Fibroblast of lung (primary cell): ENCODE measurements at regions not wholly inside any gene's neighbourhood (a gene's known extent, or its start where the extent isn't known, plus 50 kb on each side); places are given as distances from the start of the nearest gene placed in this dataset.

Source experiments
- DNase-seq, 2 donors: peaks; one replicate each; pipeline versions ENCODE4 v3.0.0 to v3.0.0-alpha.2; 2010; ENCODE audit warnings: low read depth in 2 of 2
- H2AFZ ChIP-seq: 2 replicates; pipeline ENCODE4 v1.5.1; 2012; ENCODE audit warnings: low read length, control low read depth, inconsistent platforms
- H3K27ac ChIP-seq: 2 replicates; pipeline ENCODE4 v1.5.1; 2011; ENCODE audit warnings: low read length, control low read depth; ENCODE audit not compliant: insufficient read depth
- H3K27me3 ChIP-seq: 2 replicates; pipeline ENCODE4 v1.5.1; 2011; ENCODE audit warnings: mild to moderate bottlenecking, low read length; ENCODE audit not compliant: control insufficient read depth, insufficient read depth
- H3K36me3 ChIP-seq: 2 replicates; pipeline ENCODE4 v1.5.1; 2011; ENCODE audit warnings: low read length; ENCODE audit not compliant: control insufficient read depth, insufficient read depth
- H3K4me1 ChIP-seq: 2 replicates; pipeline ENCODE4 v1.5.1; 2011; ENCODE audit warnings: low read length; ENCODE audit not compliant: control insufficient read depth, insufficient read depth; ENCODE audit errors: extremely low read depth
- H3K4me2 ChIP-seq: 2 replicates; pipeline ENCODE4 v1.5.1; 2011; ENCODE audit warnings: low read length, control low read depth; ENCODE audit not compliant: insufficient read depth; ENCODE audit errors: extremely low read depth
- H3K4me3 ChIP-seq, 4 experiments: fragments of 200-600 bp in 1 of 4; sonication (generic) in 1 of 4; replicated peaks in 1 of 4; 2 replicates each; pipeline ENCODE4 v1.5.1; 2011 to 2016; ENCODE audit warnings: low read length in 4 of 4, low read depth in 3 of 4, mild to moderate bottlenecking in 3 of 4, control low read depth in 2 of 4, inconsistent platforms in 1 of 4, mixed read lengths in 1 of 4; ENCODE audit not compliant: insufficient read depth in 1 of 4; ENCODE audit errors: control extremely low read depth in 1 of 4
- H3K79me2 ChIP-seq: 2 replicates; pipeline ENCODE4 v1.5.1; 2012; ENCODE audit warnings: mild to moderate bottlenecking, low read length, inconsistent platforms; ENCODE audit not compliant: control insufficient read depth, insufficient read depth
- H3K9ac ChIP-seq: 2 replicates; pipeline ENCODE4 v1.5.1; 2011; ENCODE audit warnings: mild to moderate bottlenecking, low read length, control low read depth; ENCODE audit not compliant: insufficient read depth
- H3K9me3 ChIP-seq: 2 replicates; pipeline ENCODE4 v1.5.1; 2012; ENCODE audit warnings: low read depth, low read length; ENCODE audit not compliant: control insufficient read depth, insufficient read depth
- H4K20me1 ChIP-seq: 2 replicates; pipeline ENCODE4 v1.5.1; 2011; ENCODE audit warnings: low read length; ENCODE audit not compliant: control insufficient read depth, insufficient read depth; ENCODE audit errors: extremely low read depth
- EZH2 ChIP-seq: IDR thresholded peaks from 2 replicates; pipeline ENCODE4 v1.5.1; 2012; ENCODE audit warnings: low read length, control low read depth, mild to moderate bottlenecking; ENCODE audit errors: missing control alignments
- TF ChIP-seq, protein P1 (sequence below), 2 donors: IDR thresholded peaks in 1 of 2; conservative IDR thresholded peaks in 1 of 2; 1 replicate in 1 of 2; 2 replicates in 1 of 2; pipeline ENCODE4 v1.5.1; 2011 to 2012; ENCODE audit warnings: low read length in 2 of 2, control low read depth in 1 of 2, inconsistent platforms in 1 of 2, low read depth in 1 of 2, mild to moderate bottlenecking in 1 of 2

DNA sequence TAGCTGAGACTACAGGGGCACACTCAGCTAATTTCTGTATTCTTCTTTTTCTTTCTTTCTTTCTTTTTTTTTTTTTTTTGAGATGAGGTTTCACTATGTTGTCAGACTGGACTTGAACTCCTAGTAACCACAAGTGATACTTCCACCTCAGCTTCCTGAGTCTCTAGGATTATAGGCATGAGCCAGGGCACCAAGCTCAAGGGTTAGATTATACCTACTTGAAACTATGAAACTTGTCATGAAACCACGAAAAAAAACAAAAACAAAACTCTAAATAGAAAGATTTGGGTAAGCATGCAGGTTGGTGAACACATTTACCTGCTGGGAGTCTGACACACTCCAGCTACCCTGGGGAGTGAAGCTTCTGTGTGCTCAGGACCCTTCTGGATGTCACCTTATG lies 2250.4 kb downstream of the MRPL39 start:
- H4K20me1 ChIP-seq = no peaks in the 10 kb centered on the region
- no peak overlapping the region for H2AFZ ChIP-seq
- no peak overlapping the region for H3K9ac ChIP-seq
- no peak overlapping the region for H3K4me2 ChIP-seq
- H3K27ac ChIP-seq = no peak overlapping the region
- no peak for TF ChIP-seq EZH2
- TF ChIP-seq, protein P1, sequence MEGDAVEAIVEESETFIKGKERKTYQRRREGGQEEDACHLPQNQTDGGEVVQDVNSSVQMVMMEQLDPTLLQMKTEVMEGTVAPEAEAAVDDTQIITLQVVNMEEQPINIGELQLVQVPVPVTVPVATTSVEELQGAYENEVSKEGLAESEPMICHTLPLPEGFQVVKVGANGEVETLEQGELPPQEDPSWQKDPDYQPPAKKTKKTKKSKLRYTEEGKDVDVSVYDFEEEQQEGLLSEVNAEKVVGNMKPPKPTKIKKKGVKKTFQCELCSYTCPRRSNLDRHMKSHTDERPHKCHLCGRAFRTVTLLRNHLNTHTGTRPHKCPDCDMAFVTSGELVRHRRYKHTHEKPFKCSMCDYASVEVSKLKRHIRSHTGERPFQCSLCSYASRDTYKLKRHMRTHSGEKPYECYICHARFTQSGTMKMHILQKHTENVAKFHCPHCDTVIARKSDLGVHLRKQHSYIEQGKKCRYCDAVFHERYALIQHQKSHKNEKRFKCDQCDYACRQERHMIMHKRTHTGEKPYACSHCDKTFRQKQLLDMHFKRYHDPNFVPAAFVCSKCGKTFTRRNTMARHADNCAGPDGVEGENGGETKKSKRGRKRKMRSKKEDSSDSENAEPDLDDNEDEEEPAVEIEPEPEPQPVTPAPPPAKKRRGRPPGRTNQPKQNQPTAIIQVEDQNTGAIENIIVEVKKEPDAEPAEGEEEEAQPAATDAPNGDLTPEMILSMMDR (conservative IDR thresholded peaks at IDR 0.05 in 1 of 2, IDR thresholded peaks at IDR 0.05 in 1 of 2; ENCODE audit: low read depth in 1 of 2, low read length in 2 of 2) = no peak
- DNase-seq = no peak
- no peaks in the 10 kb centered on the region for H3K27me3 ChIP-seq
- H3K36me3 ChIP-seq = no peaks in the 10 kb centered on the region
- no peaks in the 10 kb centered on the region for H3K79me2 ChIP-seq
- H3K4me3 ChIP-seq = no peak overlapping the region
- H3K9me3 ChIP-seq = no peaks in the 10 kb centered on the region
- H3K4me1 ChIP-seq = no peaks in the 10 kb centered on the region

DNA sequence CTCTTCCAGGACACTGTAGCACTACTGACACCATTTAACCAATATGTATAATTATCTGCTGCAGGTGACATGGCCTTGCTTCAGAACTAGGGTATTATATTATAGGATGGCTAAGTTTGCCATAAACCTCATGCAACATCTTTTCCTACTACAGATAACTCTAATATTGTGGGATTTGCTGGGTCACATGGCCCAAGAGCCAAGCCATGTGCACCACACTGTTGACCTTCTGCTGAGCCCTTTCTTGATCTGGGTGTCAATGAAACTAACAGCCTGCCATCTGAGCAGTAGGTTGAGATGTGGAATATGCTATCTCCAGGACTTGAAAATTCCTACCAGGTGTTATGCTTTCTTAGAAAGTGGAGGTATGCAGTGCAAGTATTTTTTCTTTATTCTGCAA lies 2291.1 kb downstream of the MRPL39 start:
- no peaks in the 10 kb centered on the region for H3K9me3 ChIP-seq
- no peaks in the 10 kb centered on the region for H3K36me3 ChIP-seq
- H3K79me2 ChIP-seq = no peaks in the 10 kb centered on the region
- no peaks in the 10 kb centered on the region for H4K20me1 ChIP-seq
- no peak for DNase-seq
- H3K4me2 ChIP-seq = no peak overlapping the region
- H3K27ac ChIP-seq = no peak overlapping the region
- no peak overlapping the region for H3K9ac ChIP-seq
- H3K4me1 ChIP-seq = no peaks in the 10 kb centered on the region
- no peaks in the 10 kb centered on the region for H3K27me3 ChIP-seq
- no peak overlapping the region for H3K4me3 ChIP-seq
- no peak for TF ChIP-seq EZH2
- TF ChIP-seq, protein P1 (conservative IDR thresholded peaks at IDR 0.05 in 1 of 2, IDR thresholded peaks at IDR 0.05 in 1 of 2; ENCODE audit: low read depth in 1 of 2, low read length in 2 of 2) = no peak
- H2AFZ ChIP-seq = no peak overlapping the region

DNA sequence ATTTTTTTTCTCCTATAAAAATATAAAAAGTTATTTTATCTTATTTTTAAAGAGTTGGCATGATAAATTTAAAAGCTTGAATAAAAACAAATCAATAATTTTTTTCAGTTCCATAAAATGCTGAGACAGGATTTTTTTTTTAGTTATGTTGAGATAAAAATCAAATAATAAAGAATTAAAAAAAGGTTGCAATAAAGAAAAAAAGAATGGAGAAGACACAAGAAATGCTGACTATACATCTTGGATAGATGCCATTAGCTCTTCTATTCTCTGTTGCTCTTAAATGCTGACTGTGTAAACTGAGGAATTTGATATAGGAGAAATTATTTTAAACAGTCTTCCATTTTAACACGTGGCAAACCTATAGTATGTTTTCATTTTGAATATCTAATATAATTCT lies 2298.5 kb downstream of the MRPL39 start:
- no peak for DNase-seq
- H4K20me1 ChIP-seq = no peaks in the 10 kb centered on the region
- H3K36me3 ChIP-seq = no peaks in the 10 kb centered on the region
- H3K4me3 ChIP-seq = no peak overlapping the region
- H3K4me1 ChIP-seq = no peaks in the 10 kb centered on the region
- no peak overlapping the region for H3K27ac ChIP-seq
- no peak for TF ChIP-seq EZH2
- TF ChIP-seq, protein P1 (conservative IDR thresholded peaks at IDR 0.05 in 1 of 2, IDR thresholded peaks at IDR 0.05 in 1 of 2; ENCODE audit: low read depth in 1 of 2, low read length in 2 of 2) = no peak
- no peaks in the 10 kb centered on the region for H3K9me3 ChIP-seq
- H2AFZ ChIP-seq = no peak overlapping the region
- no peak overlapping the region for H3K4me2 ChIP-seq
- no peak overlapping the region for H3K9ac ChIP-seq
- H3K27me3 ChIP-seq = no peaks in the 10 kb centered on the region
- H3K79me2 ChIP-seq = no peaks in the 10 kb centered on the region
